GM18499 (cell line): ENCODE measurements at regions not wholly inside any gene's neighbourhood (a gene's known extent, or its start where the extent isn't known, plus 50 kb on each side); places are given as distances from the start of the nearest gene placed in this dataset.

ENCODE experiments used
- ATAC-seq: cut with Tn5 transposase; IDR thresholded peaks from one replicate; pipeline ENCODE4 v1.9.1; 2021; ENCODE audit warnings: moderate number of reproducible peaks; ENCODE audit not compliant: insufficient read depth, unreplicated experiment

DNA sequence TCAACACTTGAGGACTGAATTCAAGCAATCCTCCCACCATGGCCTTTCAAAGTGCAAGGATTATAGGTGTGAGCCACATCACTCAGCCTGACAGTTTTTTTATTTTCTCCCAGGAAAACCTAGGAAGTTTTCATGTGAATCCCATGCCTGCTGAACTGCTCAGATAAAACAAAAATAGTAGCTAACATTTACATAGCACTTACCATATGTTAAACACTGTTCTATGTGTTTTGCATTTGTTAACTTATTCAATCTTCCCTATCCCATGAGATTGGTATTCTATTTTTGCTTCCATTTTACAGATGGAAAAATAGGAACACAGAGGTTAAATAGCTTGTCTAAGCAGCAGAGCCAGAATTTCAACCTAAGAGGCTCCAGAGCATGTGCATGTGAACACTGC lies 157.4 kb upstream of the KCTD1 start:
- no peak for ATAC-seq

DNA sequence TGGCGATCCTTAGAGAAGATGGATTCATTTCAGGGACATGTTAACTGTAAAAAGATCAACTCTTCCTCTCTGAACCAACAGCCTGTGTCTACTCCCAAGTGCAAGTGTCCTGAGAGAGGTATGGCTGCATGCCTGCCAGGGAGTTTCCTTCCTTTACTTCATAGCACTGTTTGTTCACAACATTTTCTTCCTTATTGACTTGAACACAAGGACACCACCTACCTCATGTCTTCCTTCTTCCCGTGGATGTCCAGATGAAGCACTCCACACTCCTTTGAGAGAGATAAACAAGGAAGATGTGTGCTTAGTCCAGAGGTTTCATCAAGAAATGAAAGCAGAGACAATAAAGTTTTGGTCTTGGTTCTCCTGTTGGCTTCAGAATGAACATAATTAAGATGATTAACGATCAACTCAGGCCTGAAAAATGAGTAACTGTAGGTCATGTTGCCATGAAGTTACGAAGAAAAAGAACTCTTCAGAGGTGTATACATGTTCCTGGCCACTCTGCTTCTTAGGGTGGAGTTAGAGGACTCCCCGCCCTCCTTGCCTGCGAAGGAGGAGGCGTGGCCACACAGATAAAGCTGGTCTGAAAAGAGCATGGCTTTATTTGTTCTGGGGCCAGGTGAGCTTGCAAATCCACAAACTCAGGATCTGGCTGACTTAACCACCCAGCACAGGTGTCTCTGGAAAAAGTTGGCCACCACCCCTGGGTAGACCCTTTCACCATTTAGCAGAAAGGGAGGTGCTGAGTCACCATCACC lies 155.0 kb upstream of the KCTD1 start:
- ATAC-seq, result no peak

GRCh38 chr18:26702086-26702485 lies 153.7 kb upstream of the KCTD1 start:
- ATAC-seq, result no peak

DNA sequence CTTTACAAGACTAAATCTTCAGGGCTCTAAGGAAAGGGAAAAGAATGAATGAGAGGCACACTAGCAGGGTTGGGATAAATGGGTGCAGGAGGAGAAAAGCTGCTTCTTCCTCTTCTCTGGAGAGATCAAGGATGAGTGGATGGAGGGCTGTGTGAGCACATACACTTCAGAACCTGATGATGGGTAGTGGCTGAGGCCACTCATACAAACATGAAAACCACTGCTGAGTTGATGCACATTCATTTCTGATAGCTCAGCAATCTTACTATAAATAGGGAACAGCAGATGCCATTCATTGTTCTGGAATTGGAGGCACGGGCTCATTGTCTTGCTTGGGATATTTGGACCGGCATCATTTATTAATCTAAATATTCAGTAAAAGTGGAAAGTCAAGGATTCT lies 152.4 kb upstream of the KCTD1 start:
- no peak for ATAC-seq

DNA sequence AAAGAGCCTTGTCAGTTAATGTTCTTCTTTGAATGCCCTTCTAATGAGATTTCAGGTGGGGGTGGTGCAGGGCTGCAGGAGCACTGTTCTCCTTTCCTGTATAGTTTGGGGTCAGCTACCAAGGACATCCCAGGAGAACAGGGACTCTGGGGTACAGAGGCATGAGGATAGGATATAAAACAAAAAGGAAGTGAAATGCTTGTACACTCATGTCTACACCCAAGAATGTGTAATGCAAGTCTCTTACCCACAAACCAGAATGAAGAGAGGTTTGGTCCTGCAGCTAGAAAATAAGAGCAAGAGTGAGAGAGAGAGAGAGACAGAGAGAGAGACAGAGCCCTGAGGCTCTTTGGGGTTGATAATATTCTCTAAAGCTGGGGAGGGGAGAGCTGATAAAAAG lies 151.8 kb upstream of the KCTD1 start:
- ATAC-seq, result peak; percentile 42

- ATAC-seq, result no peak
Measured at GRCh38 chr18:26697186-26697884, 149.0 kb upstream of the KCTD1 start.

DNA sequence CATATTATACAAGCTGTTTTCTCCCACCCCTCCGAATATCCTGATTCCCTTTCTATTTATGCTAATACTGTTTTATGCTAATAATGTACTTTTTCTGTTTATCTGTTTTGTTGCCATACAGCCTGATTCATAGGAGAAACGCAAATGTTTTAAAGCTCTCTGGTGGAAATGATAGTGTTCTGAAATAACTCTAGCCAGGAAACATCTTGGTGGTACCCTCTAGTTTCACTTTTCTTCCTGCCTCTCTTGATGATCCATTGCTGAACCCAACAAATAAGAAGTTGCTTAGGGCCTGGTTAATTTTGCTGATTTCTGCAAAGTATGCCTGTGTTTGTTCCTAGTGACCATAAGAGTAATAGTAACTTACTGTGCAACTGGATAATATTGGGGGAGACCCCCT lies 148.4 kb upstream of the KCTD1 start:
- ATAC-seq, result no peak

GRCh38 chr18:26696308-26696707 lies 148.0 kb upstream of the KCTD1 start:
- ATAC-seq, result no peak

DNA sequence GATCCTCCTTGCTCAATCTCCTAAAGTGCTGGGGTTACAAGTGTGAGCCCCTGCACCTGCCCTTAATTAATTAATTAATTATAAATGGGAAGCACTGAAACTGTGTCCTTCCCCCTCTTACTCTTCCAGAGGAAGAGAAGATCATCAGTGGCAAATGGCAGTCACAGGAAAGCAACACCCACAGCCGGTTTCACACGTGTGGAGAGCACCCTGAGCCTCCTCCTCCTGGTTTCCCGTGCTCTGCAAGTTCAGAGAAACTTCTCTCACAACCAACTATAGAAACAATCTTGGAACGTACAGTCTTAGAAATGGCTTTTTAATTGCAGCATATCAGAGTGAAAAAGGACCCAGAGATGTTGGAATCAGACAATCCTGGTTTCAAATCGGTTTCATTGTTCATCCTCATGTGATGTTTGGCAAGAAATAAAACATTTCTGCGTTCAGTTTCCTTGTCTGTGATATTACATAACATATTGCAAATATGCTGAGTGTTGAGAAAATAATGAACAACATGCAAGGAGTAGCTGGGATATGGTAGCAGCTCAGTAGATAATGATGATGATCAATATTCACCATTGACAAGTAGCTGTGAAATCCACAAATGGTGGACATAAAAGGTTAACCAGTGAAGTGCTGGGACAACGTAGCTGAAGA lies 141.0 kb upstream of the KCTD1 start:
- ATAC-seq, result no peak

DNA sequence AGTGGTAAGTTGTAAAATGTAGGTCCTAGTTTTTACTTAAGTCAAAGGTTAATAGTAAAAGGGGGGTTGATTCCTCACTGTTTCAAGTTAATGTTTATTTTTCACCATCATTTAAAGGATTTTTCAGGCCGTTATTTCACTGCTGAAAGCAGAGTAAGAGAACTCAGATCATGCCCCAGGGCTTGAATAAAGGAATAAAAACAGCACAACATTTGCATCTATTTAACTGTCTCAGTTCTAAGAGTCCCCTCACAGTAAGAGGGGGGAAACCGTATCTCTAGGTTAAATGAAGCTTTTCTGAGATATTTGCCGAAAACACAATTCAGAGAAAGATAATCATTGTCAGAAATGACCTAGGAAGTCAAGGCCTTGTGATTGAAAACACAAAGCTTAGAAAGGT lies 138.2 kb upstream of the KCTD1 start:
- ATAC-seq, result no peak

- ATAC-seq, result no peak
Measured at GRCh38 chr18:26685438-26686157, 137.2 kb upstream of the KCTD1 start.

DNA sequence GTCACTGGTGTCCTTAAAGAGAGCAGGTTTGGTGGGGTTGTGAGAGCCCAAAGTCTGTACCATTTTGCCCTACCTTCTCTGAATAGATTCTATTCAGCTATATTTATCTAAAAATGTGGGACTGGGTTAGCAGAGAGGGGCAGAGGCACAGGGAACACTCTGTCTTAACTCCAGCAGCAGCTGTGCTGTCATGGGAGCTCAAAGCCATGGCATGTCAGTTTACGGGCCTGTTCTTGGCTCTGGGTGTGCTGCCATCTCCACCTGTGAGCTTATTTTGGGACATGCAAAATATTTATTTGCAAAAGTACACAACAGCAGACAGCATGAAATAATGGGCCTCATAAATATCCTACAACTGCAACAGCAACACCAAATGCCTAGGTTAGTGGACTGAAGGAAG lies 129.6 kb upstream of the KCTD1 start:
- no peak for ATAC-seq

DNA sequence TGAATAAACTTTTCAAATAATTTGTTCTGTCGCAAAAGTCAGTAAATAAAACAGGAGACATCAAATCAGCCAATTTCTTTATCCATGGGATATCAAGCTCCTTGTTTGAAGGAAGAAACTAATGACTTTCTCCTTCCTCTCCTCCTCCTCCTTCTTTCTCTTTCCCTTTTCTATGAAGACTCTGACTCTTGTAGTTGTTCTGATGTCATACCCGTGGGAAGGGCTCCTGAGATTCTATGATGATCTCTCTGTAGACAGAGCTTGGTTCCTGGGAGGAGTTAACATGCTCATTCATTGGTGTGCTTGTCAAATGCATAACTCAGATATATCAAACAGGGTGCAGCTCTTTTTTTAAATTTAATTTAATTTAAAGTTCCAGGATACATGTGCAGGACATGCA lies 118.7 kb upstream of the KCTD1 start:
- ATAC-seq, result no peak

DNA sequence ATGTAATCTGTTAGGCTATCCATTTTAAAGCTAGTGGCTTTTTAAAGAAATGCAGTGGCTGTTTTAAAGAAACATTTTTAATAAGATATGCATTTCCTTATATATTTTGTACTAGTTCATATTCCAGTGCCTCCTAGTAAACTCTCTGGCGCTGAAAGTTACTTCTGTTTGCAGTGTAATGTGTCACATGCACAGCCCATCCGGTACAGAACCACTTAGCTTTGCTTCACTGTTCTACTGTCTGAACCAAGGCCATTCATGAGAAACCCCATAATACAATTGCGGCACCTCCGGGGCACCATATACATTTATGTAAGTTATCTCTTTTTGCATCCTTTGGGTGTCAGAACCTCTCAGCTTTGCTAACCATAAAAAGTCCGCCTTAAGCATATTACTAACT lies 114.6 kb upstream of the KCTD1 start:
- ATAC-seq, result no peak

DNA sequence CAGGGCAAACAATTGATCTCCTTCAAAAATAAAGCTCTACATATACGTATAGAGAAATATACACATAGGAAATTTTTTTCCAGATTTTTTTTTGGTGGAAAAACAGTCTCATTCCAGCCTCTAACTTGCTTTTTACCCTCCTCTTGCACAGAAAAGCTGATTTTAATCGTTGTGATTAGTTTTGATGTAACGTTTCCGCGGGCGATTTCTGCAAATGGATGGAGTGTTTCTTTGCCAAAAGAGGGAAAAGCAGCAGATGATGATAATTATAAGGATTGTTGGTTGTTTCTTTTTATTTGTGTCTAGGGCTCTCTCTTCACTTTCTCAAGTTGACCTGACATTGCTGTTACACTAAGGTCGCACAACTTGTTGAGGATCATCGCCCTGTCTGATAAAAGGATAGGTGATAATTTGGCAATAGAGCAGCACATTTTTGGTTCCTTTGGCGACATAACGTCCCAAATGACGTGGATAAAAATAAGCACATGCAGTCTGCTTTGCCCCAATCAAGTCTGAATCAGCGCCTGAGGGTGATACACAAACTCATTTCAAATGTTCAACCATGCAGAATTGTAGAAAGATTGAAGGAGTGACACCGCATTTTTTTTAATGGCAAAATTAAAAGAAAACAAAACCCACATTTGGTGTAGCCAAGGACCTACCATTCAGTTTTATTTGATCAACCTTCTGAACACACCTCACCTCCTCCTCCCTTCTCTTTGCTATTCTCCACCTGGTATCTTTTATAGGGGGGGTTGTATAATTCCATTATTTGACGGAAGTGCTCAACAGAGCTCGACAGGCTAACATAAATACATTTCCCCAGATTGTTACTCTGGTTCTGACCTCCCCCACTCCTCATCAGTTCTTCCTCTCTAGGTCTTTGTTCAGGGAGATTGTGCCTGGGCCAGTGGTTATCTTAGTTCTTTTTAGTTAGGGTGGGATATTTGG lies 109.6 kb upstream of the KCTD1 start:
- no peak for ATAC-seq

- no peak for ATAC-seq
Measured at GRCh38 chr18:26656944-26657536, 108.7 kb upstream of the KCTD1 start.

DNA sequence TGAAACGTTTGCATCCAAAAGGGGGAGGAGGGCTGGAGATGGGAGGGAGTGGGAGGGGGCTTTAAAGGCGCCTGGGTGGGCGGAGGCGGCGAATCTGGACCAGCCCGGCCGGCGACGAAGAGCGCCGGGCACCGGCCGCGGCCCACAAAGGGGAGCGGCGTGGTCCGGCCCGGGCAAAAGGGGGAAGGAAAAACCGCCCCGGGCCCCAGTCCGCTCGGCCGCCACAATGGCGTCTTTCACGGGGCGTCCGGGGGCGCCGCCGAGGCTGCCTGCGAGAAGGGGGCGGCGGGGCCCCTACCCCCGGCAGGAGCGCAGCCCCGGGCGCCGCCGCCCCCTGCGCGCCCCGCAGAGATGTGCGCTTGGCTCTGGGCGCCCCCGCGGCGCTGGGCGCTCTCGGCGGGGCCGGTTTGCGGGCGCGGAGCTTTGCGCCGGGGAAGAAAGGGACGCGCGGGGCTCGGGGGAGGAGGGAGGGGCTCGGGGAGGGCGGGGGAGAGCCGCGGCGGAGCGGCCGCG lies 108.1 kb upstream of the KCTD1 start:
- no peak for ATAC-seq

DNA sequence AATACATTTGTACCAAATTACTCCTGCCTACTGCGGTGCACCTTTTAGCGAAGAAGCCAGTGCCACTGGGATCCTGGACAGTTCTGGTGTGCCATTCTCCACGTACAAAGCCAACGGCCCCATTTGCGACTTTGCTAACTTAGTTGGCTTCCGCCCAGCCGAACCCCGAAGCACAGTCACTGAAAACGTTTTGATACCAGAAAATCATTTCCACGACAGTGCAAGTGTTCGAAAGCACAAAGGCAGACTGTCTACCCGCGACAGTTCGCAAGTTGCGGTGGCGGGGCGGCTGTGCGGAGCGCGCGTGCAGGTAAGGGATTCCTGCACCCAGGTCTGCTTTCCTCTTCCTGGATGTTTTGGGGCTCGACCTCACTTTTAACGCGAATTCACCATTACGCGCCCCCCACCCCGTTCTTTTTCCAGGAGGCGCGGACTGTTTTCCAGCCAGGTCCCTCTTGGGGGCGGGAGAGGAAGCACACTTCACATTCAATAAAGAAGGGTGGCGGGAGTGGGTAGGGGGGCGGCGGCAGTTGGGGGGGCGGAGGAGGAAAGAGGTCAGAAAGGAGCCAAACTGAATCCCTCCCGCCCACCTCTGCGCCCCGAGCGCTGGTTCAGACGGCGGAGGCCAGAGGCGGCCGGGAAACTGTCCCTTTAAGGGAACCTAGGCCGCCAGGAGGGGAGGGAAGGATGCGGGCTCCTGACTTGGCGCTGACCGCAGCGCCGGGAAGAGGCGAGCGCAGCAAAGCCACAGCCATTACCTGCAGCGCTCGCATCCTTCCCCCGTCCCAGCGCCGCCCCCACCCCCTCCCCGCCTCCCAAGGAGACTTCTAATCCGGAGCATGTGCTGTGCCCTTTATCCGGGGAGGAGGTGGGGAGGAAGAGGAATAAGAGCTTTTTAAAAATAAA lies 107.4 kb upstream of the KCTD1 start:
- no peak for ATAC-seq
